D721Med (cell line): ENCODE measurements at regions not wholly inside any gene's neighbourhood (a gene's known extent, or its start where the extent isn't known, plus 50 kb on each side); places are given as distances from the start of the nearest gene placed in this dataset.

Experiments
- DNase-seq: peaks from one replicate; pipeline ENCODE4 v3.0.0; 2011; ENCODE audit warnings: low spot score; ENCODE audit not compliant: insufficient read length
- FAIRE-seq: peaks from 2 replicates; lab custom pipeline; 2011; peaks lifted over from hg19 to GRCh38; lab: Jason Lieb, UNC
- TF ChIP-seq, protein P1 (sequence below): IDR thresholded peaks from 2 replicates; pipeline ENCODE4 v1.5.1; 2012; ENCODE audit warnings: mild to moderate bottlenecking, control low read depth; ENCODE audit not compliant: insufficient read depth; ENCODE audit errors: missing control alignments

DNA sequence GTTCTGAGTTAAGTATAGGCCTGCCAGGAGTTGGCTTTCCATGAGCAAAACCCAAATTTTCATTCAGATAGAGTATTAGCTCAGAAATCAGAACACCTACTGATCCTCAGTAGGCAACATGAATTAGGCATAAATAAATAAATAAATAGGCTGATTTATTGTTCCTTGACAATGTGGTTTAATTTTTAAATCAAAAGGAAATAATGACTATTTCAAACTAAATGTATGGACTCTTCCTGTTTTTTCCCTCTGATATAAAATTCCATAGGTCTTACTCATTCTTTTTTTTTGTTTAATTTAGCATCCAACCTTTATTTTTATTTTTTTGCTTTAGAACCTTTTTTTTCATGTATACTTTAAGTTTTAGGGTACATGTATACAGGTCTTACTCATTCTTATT is 140.2 kb upstream of the ITGA6 start:
- TF ChIP-seq, protein P1, sequence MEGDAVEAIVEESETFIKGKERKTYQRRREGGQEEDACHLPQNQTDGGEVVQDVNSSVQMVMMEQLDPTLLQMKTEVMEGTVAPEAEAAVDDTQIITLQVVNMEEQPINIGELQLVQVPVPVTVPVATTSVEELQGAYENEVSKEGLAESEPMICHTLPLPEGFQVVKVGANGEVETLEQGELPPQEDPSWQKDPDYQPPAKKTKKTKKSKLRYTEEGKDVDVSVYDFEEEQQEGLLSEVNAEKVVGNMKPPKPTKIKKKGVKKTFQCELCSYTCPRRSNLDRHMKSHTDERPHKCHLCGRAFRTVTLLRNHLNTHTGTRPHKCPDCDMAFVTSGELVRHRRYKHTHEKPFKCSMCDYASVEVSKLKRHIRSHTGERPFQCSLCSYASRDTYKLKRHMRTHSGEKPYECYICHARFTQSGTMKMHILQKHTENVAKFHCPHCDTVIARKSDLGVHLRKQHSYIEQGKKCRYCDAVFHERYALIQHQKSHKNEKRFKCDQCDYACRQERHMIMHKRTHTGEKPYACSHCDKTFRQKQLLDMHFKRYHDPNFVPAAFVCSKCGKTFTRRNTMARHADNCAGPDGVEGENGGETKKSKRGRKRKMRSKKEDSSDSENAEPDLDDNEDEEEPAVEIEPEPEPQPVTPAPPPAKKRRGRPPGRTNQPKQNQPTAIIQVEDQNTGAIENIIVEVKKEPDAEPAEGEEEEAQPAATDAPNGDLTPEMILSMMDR: no peak
- DNase-seq (no peak), FAIRE-seq (no peak)

GRCh38 chr2:172287605-172288315 is 139.6 kb upstream of the ITGA6 start:
- DNase-seq: no peak
- FAIRE-seq: no peak
- TF ChIP-seq, protein P1: no peak

DNA sequence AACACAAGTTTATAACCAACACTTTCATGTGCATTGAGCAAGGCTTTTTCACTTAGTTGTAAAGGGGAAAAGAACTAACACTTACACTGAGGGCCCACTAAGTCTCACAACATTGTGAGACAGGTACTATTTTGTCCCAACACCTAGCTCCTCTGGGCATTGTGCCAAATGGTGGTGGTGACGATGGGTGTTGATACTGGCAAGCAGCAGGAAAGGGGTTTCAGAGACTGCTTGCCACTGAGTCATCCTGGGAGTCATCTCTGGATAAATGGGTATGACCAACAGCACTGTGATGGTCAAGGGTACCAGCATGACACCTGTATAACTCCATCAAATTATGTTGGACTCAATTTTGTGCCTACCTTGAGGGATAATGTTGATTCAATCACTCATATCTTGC is 138.8 kb upstream of the ITGA6 start:
- no peak for DNase-seq
- FAIRE-seq: no peak

GRCh38 chr2:172293952-172294351 is 133.4 kb upstream of the ITGA6 start:
- TF ChIP-seq, protein P1: no peak
- DNase-seq (no peak), FAIRE-seq (no peak)

More for the DNA sequence above, 138.8 kb upstream of the ITGA6 start:
- TF ChIP-seq, protein P1: no peak

DNA sequence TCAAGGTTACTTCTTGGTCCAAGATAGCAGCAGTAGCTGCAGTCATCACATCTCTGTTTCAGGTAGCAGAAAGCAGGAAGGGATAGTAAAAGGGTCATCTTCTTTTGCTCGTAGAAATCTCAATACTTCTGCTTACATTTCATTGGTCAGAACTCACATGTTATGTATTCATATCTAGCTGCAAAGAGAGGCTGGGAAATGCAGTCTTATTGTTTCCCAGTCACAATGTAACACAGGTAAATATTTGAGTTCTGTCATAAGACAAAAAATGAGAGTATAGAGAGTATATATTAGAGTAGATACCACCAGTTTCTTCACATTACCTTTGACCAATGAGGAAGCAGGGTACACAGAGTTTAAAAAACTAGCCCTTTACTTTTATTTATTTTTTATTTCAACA is 132.4 kb upstream of the ITGA6 start:
- FAIRE-seq (no peak), DNase-seq (no peak)
- TF ChIP-seq, protein P1: no peak

DNA sequence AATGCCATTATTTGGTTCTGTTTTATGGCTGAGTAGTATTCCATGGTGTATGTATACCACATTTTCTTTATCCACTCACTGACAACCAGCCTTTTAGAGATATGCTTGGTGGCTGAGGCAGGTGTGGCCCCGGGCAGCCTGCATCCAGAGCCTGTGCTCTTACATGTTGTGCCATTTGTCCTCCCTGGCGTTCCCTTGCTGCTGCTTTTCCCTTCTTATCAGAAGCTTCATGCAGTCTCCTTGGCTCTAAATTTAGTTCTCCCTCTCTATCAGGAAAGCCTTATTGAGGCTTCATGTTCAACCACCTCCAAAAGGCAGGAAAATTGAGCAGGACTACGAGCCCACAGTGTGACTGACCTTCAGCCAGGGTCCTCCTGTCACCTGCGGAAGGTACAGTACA is 131.7 kb upstream of the ITGA6 start:
- no peak for DNase-seq
- no peak for FAIRE-seq
- TF ChIP-seq, protein P1: no peak

DNA sequence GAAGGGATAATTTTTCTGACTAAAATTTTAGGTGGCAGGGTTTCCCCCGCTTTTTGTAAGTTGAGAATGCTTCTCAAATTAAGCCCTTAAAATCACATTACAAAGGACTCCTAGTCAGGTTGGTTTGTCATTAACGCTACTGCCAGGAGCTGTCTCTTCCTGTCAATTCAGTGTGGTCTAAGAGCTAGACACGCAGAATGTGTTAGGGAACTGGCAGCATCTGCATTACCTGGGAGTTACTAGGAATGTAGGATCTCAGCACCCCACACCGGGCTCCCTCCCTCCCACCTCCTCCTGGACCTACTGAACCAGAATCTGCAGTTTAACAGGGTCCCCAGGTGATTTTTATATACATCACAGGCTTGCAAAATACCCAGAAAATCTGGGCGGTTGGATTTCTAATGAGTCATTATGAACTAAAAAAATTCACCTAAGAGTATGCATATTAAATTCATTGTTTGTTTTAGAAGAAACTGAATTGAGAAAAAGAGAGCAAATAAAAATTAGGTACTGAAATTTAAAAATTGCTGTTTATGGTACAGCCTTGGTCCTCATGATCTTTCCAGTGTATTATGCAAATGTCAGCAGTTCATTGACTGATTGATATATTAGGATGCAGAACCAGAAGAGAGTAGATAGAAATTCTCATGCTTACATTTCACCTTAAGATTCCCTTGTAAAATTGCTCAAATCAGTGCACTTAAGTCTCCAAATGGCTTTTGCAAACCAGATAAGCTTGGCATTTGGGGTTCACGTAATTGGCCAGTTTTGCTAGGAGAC is 130.9 kb upstream of the ITGA6 start:
- DNase-seq (no peak), FAIRE-seq (no peak)
- TF ChIP-seq, protein P1: no peak
